ENCODE measurements at regions not wholly inside any gene's neighbourhood (a gene's known extent, or its start where the extent isn't known, plus 50 kb on each side); places are given as distances from the start of the nearest gene placed in this dataset.

GRCh38 chr14:51442513-51443175 lies 202.6 kb downstream of the TMX1 start:
- DNase-seq (ENCODE audit: low read depth), result peak; percentile 98
- TF ChIP-seq CTCF (IDR thresholded peaks at IDR 0.05; ENCODE audit: insufficient read depth, low read depth, low read length, missing control alignments), result no peak
- no peak overlapping the region for H3K4me3 ChIP-seq (ENCODE audit: low read length)

- TF ChIP-seq CTCF (IDR thresholded peaks at IDR 0.05; ENCODE audit: insufficient read depth, low read depth, low read length, missing control alignments), result no peak
- no peak overlapping the region for H3K4me3 ChIP-seq (ENCODE audit: low read length)
- DNase-seq (ENCODE audit: low read depth), result peak; percentile 35
Observed at GRCh38 chr14:51443195-51444018, 203.4 kb downstream of the TMX1 start.

DNA sequence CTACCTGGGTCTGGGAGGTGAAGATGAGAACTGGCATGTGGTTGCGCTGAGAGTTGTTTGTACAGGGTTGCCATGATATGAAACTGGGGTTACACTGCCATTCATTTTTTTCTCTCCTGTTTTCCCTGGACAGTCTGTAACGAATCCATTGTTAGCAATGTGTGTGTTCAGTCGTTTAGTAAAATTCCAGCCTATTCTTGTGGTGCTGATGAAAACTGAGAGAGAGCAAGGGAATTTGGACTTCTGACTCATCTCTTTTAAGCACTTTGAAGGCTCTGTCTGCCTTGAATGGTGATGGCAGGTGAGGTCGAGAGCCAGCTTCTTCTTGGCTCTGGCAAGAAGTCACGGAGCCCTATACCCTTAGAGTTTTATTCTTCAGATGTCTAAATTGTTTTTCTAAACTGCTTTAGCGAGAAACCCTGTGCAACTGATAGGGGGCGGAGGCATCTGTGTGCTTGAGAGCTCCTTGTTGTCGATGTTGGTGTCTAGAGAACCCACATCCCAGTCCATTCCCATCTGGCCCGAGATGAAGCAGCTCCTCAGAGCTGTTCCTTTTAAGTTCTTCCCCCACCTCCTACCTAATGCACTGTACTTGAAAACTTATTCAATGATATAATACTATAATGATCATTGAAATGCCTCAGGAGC lies 204.4 kb downstream of the TMX1 start:
- TF ChIP-seq CTCF (IDR thresholded peaks at IDR 0.05; ENCODE audit: insufficient read depth, low read depth, low read length, missing control alignments), result no peak
- no peak overlapping the region for H3K4me3 ChIP-seq (ENCODE audit: low read length)
- peak; percentile 38 for DNase-seq (ENCODE audit: low read depth)

GRCh38 chr14:51445001-51445390 lies 204.9 kb downstream of the TMX1 start:
- TF ChIP-seq CTCF (IDR thresholded peaks at IDR 0.05; ENCODE audit: insufficient read depth, low read depth, low read length, missing control alignments), result no peak
- no peak overlapping the region for H3K4me3 ChIP-seq (ENCODE audit: low read length)
- no peak for DNase-seq (ENCODE audit: low read depth)

DNA sequence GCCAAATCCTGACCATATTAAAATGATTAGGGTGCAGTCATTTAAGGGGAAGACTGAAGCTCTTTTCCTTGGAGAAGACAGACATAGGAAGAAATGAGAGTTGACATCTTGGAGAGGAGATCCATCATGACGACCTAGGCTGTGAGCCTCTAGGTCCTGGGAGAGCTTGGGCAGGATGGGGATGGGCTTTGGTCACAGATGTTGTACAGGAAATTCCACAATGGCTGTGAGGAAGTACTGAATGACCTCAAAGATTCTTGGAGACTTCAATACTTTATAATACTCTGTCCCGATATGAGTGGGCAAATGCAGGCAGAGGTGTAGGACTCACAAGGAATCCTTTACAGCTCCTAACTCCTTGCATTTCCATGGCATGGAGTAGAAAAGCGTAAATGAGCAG lies 204.9 kb upstream of the FRMD6 start:
- no peak overlapping the region for H3K4me3 ChIP-seq (ENCODE audit: low read length)
- TF ChIP-seq CTCF (IDR thresholded peaks at IDR 0.05; ENCODE audit: insufficient read depth, low read depth, low read length, missing control alignments), result no peak
- DNase-seq (ENCODE audit: low read depth), result no peak

DNA sequence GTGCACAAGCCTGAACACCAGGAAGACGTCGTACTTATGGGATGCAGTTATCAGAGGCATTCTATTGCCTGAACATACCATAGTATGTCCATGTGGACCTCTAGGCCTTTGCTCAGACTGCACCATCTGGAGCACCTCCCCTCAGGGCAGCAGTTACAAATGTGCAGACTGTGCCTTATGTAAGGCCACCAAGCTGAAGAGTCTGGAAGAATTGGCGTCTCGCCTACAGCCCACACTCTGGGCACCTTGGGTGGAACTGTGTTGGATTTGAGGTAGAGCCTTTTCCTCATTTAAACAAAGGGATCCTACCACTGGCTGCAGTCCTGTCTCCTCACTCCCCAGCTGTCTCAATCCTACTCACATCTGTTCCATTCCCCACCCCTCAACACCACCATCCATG lies 204.3 kb upstream of the FRMD6 start:
- no peak for DNase-seq (ENCODE audit: low read depth)
- no peak for TF ChIP-seq CTCF (IDR thresholded peaks at IDR 0.05; ENCODE audit: insufficient read depth, low read depth, low read length, missing control alignments)
- H3K4me3 ChIP-seq (ENCODE audit: low read length), result no peak overlapping the region

All from epithelial cell of esophagus (primary cell).